Tibial artery (tissue), 4 donors: ENCODE measurements at regions not wholly inside any gene's neighbourhood (a gene's known extent, or its start where the extent isn't known, plus 50 kb on each side); places are given as distances from the start of the nearest gene placed in this dataset.

Experiments used
- DNase-seq, 2 donors: peaks; one replicate each; pipeline ENCODE4 v3.0.0-alpha.2; 2019
- H3K27ac ChIP-seq, 2 donors: fragments of 200-600 bp; sonication (generic) in 1 of 2; 1 replicate in 1 of 2; 2 replicates in 1 of 2; pipeline ENCODE4 v1.5.1; 2018 to 2019; ENCODE audit warnings: mild to moderate bottlenecking in 1 of 2
- H3K27me3 ChIP-seq, 2 donors: fragments of 200-600 bp; sonication (generic) in 1 of 2; one replicate each; pipeline versions ENCODE4 v1.5.1 to v1.6.0; 2016 to 2019
- H3K36me3 ChIP-seq, 3 donors: fragments of 200-600 bp; sonication (generic) in 2 of 3; one replicate each; pipeline ENCODE4 v1.5.1; 2016 to 2019; ENCODE audit warnings: mild to moderate bottlenecking in 2 of 3
- H3K4me1 ChIP-seq, 4 donors: fragments of 200-600 bp; sonication (generic) in 2 of 4; 1 replicate in 3 of 4; 2 replicates in 1 of 4; pipeline ENCODE4 v1.5.1; 2016 to 2019
- H3K4me3 ChIP-seq, 2 donors: fragments of 200-600 bp; sonication (generic) in 1 of 2; 1 replicate in 1 of 2; 2 replicates in 1 of 2; pipeline ENCODE4 v1.5.1; 2018 to 2019; ENCODE audit warnings: mild to moderate bottlenecking in 2 of 2
- H3K9me3 ChIP-seq, 3 donors: fragments of 200-600 bp; sonication (generic) in 1 of 3; one replicate each; pipeline ENCODE4 v1.5.1; 2016 to 2019
- intact Hi-C: fragments of 100-400 bp; cut with DNase I; formaldehyde crosslinking; loops from one replicate; pipeline ENCODE4 v1.15.0; 2023; ENCODE audit warnings: low total_unique reads
- TF ChIP-seq, protein P1 (sequence below), 2 experiments: fragments of 200-600 bp in 1 of 2; fragments of 450-650 bp in 1 of 2; IDR thresholded peaks; one replicate each; pipeline ENCODE4 v1.5.1; 2017 to 2019; ENCODE audit warnings: antibody characterized with exemption in 2 of 2, mild to moderate bottlenecking in 1 of 2, moderate library complexity in 1 of 2

DNA sequence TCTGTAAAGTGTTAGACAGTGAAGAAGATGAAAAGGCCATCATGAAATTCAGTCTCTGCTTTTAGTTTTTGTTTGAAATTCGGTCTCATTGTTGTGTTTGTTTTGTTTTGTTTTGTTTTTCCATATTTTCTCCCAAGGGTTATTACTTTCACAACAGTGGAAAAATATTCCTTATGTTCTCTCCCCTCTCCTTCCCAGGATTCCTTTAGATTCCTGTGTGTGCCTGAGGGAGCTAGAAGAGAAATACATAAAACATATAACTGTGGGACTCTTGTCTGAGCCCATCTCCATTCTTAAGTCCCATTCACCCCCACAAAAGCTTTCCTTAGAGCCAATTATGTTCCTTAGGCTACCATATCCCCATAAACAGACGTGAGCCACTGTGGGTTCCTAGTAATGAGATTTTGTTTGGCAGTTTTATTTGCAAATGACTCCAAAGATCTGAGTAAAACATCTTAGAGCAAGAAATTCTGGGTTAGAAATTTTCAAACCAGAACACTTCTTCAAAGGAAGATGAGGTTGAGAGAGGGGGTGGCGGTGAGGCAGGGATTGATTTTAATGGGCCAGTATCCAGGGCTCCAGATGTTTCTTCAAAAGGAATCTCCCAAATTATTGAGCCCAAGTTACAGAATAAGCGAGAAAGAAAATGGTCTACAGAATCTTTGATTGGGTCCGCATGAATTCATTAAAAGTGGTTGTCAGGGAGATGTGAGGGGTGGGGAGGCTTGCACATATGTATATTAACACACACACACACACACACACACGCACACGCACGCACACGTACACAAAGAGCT, 157.8 kb upstream of the TNP1 start:
- intact Hi-C loops = no loop called here
- peaks cover 0 to 12% (median 0%) of the 10 kb centered on the region in 4 donors for H3K4me1 ChIP-seq
- no peak overlapping the region for H3K27ac ChIP-seq
- TF ChIP-seq, protein P1, sequence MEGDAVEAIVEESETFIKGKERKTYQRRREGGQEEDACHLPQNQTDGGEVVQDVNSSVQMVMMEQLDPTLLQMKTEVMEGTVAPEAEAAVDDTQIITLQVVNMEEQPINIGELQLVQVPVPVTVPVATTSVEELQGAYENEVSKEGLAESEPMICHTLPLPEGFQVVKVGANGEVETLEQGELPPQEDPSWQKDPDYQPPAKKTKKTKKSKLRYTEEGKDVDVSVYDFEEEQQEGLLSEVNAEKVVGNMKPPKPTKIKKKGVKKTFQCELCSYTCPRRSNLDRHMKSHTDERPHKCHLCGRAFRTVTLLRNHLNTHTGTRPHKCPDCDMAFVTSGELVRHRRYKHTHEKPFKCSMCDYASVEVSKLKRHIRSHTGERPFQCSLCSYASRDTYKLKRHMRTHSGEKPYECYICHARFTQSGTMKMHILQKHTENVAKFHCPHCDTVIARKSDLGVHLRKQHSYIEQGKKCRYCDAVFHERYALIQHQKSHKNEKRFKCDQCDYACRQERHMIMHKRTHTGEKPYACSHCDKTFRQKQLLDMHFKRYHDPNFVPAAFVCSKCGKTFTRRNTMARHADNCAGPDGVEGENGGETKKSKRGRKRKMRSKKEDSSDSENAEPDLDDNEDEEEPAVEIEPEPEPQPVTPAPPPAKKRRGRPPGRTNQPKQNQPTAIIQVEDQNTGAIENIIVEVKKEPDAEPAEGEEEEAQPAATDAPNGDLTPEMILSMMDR (IDR thresholded peaks at IDR 0.05) = no peak
- H3K27me3 ChIP-seq = no peaks in the 10 kb centered on the region
- H3K36me3 ChIP-seq = no peaks in the 10 kb centered on the region
- DNase-seq = no peak
- no peaks in the 10 kb centered on the region for H3K9me3 ChIP-seq
- no peak overlapping the region for H3K4me3 ChIP-seq

DNA sequence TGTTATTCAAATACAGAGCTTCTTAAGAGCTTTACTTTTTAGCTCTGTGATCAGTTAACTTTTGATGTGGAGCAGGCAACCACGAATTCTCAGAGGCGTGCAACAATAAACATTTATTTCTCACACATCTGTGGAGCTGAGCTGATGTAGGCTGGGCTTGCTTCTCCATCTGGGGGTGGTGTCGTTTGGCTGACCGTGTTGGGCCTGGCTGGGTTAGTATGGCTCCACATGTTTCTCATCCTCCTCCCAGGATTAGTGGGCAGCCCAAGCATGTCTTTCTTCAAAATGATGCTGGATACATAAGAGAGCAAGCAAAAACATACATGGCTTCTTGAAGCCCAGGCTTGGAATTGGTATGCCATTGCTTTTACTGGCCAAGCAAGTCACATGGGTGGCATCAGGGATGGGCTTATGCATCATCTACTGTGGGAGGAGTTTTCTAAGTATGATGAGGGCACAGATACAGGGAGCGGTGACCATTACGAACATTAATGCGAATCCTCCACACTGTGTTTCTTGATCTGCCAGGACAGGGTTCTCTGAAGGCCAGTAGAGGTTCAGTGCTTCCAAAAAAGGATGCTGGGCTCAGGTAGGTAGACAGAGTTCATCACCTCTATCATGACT, 157.0 kb upstream of the TNP1 start:
- H3K27me3 ChIP-seq = no peaks in the 10 kb centered on the region
- H3K4me3 ChIP-seq = no peak overlapping the region
- H3K9me3 ChIP-seq = no peaks in the 10 kb centered on the region
- H3K27ac ChIP-seq = no peak overlapping the region
- intact Hi-C loops = no loop called here
- no peak for DNase-seq
- H3K36me3 ChIP-seq = no peaks in the 10 kb centered on the region
- TF ChIP-seq, protein P1 (IDR thresholded peaks at IDR 0.05) = no peak
- peaks cover 0 to 12% (median 0%) of the 10 kb centered on the region in 4 donors for H3K4me1 ChIP-seq

DNA sequence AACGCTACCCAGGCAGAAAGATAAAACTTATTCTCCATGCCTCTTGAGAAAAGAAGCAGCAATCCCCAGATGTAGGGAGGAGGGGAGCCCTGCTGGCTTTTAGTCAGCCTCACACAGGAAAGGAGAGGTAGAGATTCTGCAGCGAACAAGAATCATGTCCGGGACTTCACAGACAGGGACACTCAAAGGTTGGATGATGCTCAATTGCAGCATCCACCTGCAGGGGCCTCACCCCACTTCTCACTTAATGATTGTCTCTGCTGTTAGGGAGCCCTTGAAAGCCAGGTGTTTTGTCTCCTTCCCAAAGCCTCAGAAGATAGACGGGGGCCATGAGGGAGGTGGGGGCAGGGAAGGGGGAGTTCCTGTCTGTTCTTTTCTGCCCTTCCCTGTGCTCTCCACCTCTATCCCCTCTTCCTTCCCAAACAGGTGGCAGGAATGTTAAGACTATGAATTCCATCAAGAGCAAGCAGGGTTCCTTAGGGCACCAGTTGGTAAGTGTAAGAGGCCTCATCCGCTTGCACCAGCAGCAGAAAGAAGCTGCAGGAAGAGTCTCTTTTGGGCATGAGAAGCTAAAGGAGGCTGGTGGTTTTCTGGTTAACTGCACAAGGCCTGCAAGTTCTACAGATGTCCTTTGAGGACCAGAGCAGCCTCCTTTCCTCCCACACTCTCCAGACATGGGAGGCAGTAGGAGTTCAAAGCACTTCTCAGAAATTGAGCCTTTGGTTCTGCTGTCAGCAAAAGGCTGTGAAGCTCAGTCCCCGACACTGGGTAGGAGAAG, 154.7 kb upstream of the TNP1 start:
- peaks cover 0 to 18% (median 0%) of the 10 kb centered on the region in 4 donors for H3K4me1 ChIP-seq
- TF ChIP-seq, protein P1 (IDR thresholded peaks at IDR 0.05) = no peak
- no peaks in the 10 kb centered on the region for H3K36me3 ChIP-seq
- intact Hi-C loops = no loop called here
- H3K9me3 ChIP-seq = no peaks in the 10 kb centered on the region
- no peak for DNase-seq
- no peaks in the 10 kb centered on the region for H3K27me3 ChIP-seq
- H3K27ac ChIP-seq = no peak overlapping the region
- no peak overlapping the region for H3K4me3 ChIP-seq

DNA sequence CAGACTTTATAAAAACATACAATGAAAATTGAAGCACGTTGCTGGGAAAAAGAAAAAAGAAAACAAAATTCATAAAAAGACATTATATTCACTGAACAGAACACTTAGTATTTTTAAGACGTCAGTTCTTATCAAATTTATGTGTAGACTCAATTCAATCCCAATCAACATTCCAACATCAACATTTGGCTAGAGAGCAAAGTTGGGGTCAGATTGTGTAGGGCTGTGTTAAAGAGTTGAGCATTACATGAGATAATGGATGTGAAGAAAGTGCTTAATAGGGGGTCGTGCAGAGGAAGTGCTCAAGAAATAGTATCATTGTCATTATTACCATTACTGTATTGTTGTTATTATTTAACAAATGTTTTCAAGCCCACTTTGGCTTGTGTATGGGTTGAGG, 154.1 kb upstream of the TNP1 start:
- DNase-seq = no peak
- TF ChIP-seq, protein P1 (IDR thresholded peaks at IDR 0.05) = no peak

DNA sequence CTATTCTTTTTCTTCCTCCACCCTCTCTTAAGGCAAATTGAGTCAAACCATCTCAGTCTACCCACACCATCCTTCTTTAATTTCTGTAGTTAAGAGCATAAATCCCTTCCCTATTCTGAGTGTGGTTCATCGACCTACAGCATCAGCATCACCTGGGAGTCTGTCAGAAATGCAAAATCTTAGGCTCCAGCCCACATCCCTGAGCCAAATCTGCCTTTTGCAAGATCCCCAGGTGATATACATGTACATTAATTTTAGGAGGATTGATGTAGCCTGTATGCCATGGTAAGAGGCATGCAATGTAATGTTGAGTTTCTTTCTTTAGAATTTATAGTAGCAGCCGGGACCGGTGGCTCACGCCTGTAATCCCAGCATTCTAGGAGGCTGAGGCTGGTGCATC, 151.7 kb upstream of the TNP1 start:
- DNase-seq = no peak
- no peak overlapping the region for H3K27ac ChIP-seq

More for the DNA sequence above, 154.1 kb upstream of the TNP1 start:
- Histone ChIP-seq H3K4me1 (peaks cover 0 to 20% (median 0%) of the 10 kb centered on the region in 4 donors), H3K4me3 (no peak overlapping the region), H3K9me3 (no peaks in the 10 kb centered on the region), H3K27ac (no peak overlapping the region), H3K27me3 (no peaks in the 10 kb centered on the region), H3K36me3 (no peaks in the 10 kb centered on the region)
- intact Hi-C loops = no loop called here

More for the DNA sequence above, 151.7 kb upstream of the TNP1 start:
- no peaks in the 10 kb centered on the region for H3K27me3 ChIP-seq
- TF ChIP-seq, protein P1 (IDR thresholded peaks at IDR 0.05) = no peak
- no peaks in the 10 kb centered on the region for H3K36me3 ChIP-seq
- H3K4me3 ChIP-seq = no peak overlapping the region
- H3K4me1 ChIP-seq = peaks cover 0 to 23% (median 0%) of the 10 kb centered on the region in 4 donors
- intact Hi-C loops = no loop called here
- no peaks in the 10 kb centered on the region for H3K9me3 ChIP-seq
